WTC11 (cell line): ENCODE measurements at regions not wholly inside any gene's neighbourhood (a gene's known extent, or its start where the extent isn't known, plus 50 kb on each side); places are given as distances from the start of the nearest gene placed in this dataset.

Experiments
- ATAC-seq: fragments of 200-7000 bp; cut with Tn5 transposase; 2 replicates; pipeline ENCODE4 v1.10.0; 2021; ENCODE audit warnings: mild to moderate bottlenecking, moderate library complexity
- CTCF ChIA-PET: fragments of 300-600 bp; sonication (Branson Sonifier 250); formaldehyde crosslinking; loops from one replicate; lab custom pipeline; 2021; ENCODE audit warnings: antibody characterized with exemption; lab: Charles Lee
- POLR2A ChIA-PET: fragments of 350-600 bp; sonication (Branson Sonifier 250); formaldehyde crosslinking; loops from one replicate; lab custom pipeline; 2021; ENCODE audit warnings: antibody characterized with exemption; lab: Charles Lee
- DNase-seq: peaks from one replicate; pipeline ENCODE4 v3.0.0; 2021; ENCODE audit warnings: low spot score
- H3K27ac Mint-ChIP-seq: 2 replicates; pipeline ENCODE4 v1.8.0; 2021; ENCODE audit warnings: mixed read lengths
- H3K27me3 Mint-ChIP-seq: 2 replicates; pipeline ENCODE4 v1.8.0; 2021; ENCODE audit warnings: low read depth, mild to moderate bottlenecking, moderate library complexity, mixed read lengths
- H3K36me3 Mint-ChIP-seq: 2 replicates; pipeline ENCODE4 v1.8.0; 2021; ENCODE audit warnings: mixed read lengths
- H3K4me1 Mint-ChIP-seq: 2 replicates; pipeline ENCODE4 v1.8.0; 2022; ENCODE audit warnings: mixed read lengths
- H3K4me3 Mint-ChIP-seq: 2 replicates; pipeline ENCODE4 v1.8.0; 2021; ENCODE audit warnings: mild to moderate bottlenecking, moderate library complexity, mixed read lengths
- H3K9me3 Mint-ChIP-seq: 2 replicates; pipeline ENCODE4 v1.8.0; 2021; ENCODE audit warnings: mixed read lengths
- ATF1 ChIP-seq: sonication (generic); formaldehyde crosslinking; IDR thresholded peaks from 2 replicates; pipeline ENCODE4 v1.8.1; 2023; ENCODE audit warnings: mild to moderate bottlenecking, moderate library complexity, missing genetic modification reagents
- ATF6 ChIP-seq: sonication (generic); formaldehyde crosslinking; IDR thresholded peaks from 2 replicates; pipeline ENCODE4 v1.8.1; 2023; ENCODE audit warnings: mild to moderate bottlenecking, missing genetic modification reagents
- CREB1 ChIP-seq: sonication (generic); formaldehyde crosslinking; IDR thresholded peaks from 2 replicates; pipeline ENCODE4 v1.8.0; 2023; ENCODE audit warnings: mild to moderate bottlenecking, missing genetic modification reagents
- CTCF ChIP-seq: fragments of 200-600 bp; IDR thresholded peaks from 2 replicates; pipeline ENCODE4 v1.8.0; 2022; ENCODE audit warnings: antibody characterized with exemption
- ELF4 ChIP-seq: sonication (generic); formaldehyde crosslinking; IDR thresholded peaks from 2 replicates; pipeline ENCODE4 v1.8.1; 2022; ENCODE audit warnings: low read depth, mild to moderate bottlenecking, moderate library complexity, missing genetic modification reagents
- ETV6 ChIP-seq: sonication (generic); formaldehyde crosslinking; IDR thresholded peaks from 2 replicates; pipeline ENCODE4 v1.8.1; 2022; ENCODE audit warnings: mild to moderate bottlenecking, missing genetic modification reagents
- GABPB1 ChIP-seq: sonication (generic); formaldehyde crosslinking; IDR thresholded peaks from 2 replicates; pipeline ENCODE4 v1.8.1; 2023; ENCODE audit warnings: mild to moderate bottlenecking, missing genetic modification reagents
- JAZF1 ChIP-seq: fragments of 250-450 bp; sonication (Bioruptor Pico); IDR thresholded peaks from 2 replicates; pipeline ENCODE4 v1.9.0; 2021; ENCODE audit warnings: moderate library complexity, mild to moderate bottlenecking, inconsistent platforms
- MLX ChIP-seq: sonication (generic); formaldehyde crosslinking; IDR thresholded peaks from 2 replicates; pipeline ENCODE4 v1.8.1; 2023; ENCODE audit warnings: mild to moderate bottlenecking, missing genetic modification reagents, moderate library complexity
- RELA ChIP-seq: sonication (generic); formaldehyde crosslinking; IDR thresholded peaks from 2 replicates; pipeline ENCODE4 v1.8.1; 2022; ENCODE audit warnings: missing genetic modification reagents, mild to moderate bottlenecking, borderline replicate concordance
- RORB ChIP-seq: fragments of 250-450 bp; sonication (Bioruptor Pico); IDR thresholded peaks from 2 replicates; pipeline ENCODE4 v1.9.0; 2021; ENCODE audit warnings: mild to moderate bottlenecking
- SMAD3 ChIP-seq: sonication (generic); formaldehyde crosslinking; IDR thresholded peaks from 2 replicates; pipeline ENCODE4 v1.8.0; 2022; ENCODE audit warnings: missing genetic modification reagents, mild to moderate bottlenecking, borderline replicate concordance
- SMAD4 ChIP-seq: sonication (generic); formaldehyde crosslinking; IDR thresholded peaks from 2 replicates; pipeline ENCODE4 v1.8.0; 2022; ENCODE audit warnings: mild to moderate bottlenecking, missing genetic modification reagents
- SOX15 ChIP-seq: fragments of 250-450 bp; sonication (Bioruptor Pico); IDR thresholded peaks from 2 replicates; pipeline ENCODE4 v1.9.0; 2021; ENCODE audit warnings: mild to moderate bottlenecking
- USF1 ChIP-seq: sonication (generic); formaldehyde crosslinking; IDR thresholded peaks from 2 replicates; pipeline ENCODE4 v1.8.0; 2022; ENCODE audit warnings: mild to moderate bottlenecking, missing genetic modification reagents
- ZNF232 ChIP-seq: sonication (generic); formaldehyde crosslinking; IDR thresholded peaks from 2 replicates; pipeline ENCODE4 v1.8.0; 2022; ENCODE audit warnings: mild to moderate bottlenecking, missing genetic modification reagents
- ZNF317 ChIP-seq: sonication (generic); formaldehyde crosslinking; IDR thresholded peaks from 2 replicates; pipeline ENCODE4 v1.8.1; 2023; ENCODE audit warnings: low read depth, mild to moderate bottlenecking, moderate library complexity, missing genetic modification reagents, borderline replicate concordance
- TF ChIP-seq, protein P1 (sequence below): sonication (generic); formaldehyde crosslinking; IDR thresholded peaks from 2 replicates; pipeline ENCODE4 v1.8.1; 2023; ENCODE audit warnings: mild to moderate bottlenecking, missing genetic modification reagents, moderate library complexity
- TF ChIP-seq, protein P2 (sequence below): sonication (generic); formaldehyde crosslinking; IDR thresholded peaks from 2 replicates; pipeline ENCODE4 v1.8.0; 2022; ENCODE audit warnings: mild to moderate bottlenecking, missing genetic modification reagents
- TF ChIP-seq, protein P3 (sequence below): sonication (generic); formaldehyde crosslinking; IDR thresholded peaks from 2 replicates; pipeline ENCODE4 v1.8.0; 2022; ENCODE audit warnings: missing genetic modification reagents

DNA sequence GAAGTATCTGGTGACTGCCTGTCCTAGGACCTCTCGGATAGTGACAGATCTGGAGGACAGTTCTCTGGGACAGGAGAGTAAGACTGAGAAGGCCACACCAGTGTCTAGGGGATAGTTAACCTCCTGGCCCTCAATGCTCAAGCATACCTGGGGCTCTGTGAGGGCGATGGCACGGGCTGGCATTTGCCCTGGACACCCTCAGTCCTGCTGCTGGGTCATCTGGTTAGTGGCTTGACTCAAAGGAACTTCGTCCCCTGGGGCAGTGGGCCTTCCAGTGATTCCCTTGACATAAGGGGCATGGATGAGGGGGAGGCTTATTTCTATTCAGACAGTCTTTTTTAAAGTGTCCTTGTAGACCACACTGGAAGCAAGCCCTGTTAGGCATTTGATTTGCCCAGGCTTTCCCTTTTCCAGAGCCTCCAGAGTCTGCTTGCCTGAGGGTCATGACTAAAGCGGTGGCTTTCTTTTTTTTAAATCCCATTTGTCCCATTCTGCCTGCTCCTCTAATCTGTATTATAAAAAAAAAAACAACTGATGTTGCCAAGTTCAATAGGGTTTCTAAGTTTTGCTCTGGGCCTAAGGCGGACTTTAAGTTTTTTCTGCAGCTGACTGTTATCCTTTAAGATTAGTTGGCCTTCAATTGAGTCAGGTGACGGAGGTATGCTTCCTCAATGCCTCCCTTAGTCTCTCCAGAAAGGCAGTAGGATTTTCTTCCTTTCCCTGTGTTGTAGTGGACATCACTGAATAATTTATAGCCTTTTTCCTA, 2083.5 kb upstream of the C9orf72 start:
- Mint-ChIP-seq H3K27me3 (no peaks in the 10 kb centered on the region; the same call in 1 of the 2 replicates), H3K9me3 (peaks cover 7% of the 10 kb centered on the region; the same call in 1 of the 2 replicates), H3K36me3 (no peaks in the 10 kb centered on the region), H3K4me1 (no peaks in the 10 kb centered on the region; the same call in 1 of the 2 replicates), H3K27ac (no peak overlapping the region), H3K4me3 (no peak overlapping the region)
- DNase-seq (no peak), ATAC-seq (no peak)
- POLR2A ChIA-PET: no interaction called here
- CTCF ChIA-PET: no interaction called here
- TF ChIP-seq RELA (CRISPR knock-in tag) (no peak), ATF1 (CRISPR knock-in tag) (no peak), ETV6 (no peak), GABPB1 (CRISPR knock-in tag) (no peak), ATF6 (CRISPR knock-in tag) (no peak), ZNF317 (CRISPR knock-in tag) (no peak), MLX (CRISPR knock-in tag) (no peak), SMAD3 (CRISPR knock-in tag) (no peak), RORB (no peak), USF1 (CRISPR knock-in tag) (no peak), ZNF232 (CRISPR knock-in tag) (no peak), CTCF (no peak), JAZF1 (CRISPR knock-in tag) (no peak), CREB1 (no peak), SMAD4 (CRISPR knock-in tag) (no peak), SOX15 (no peak), ELF4 (CRISPR knock-in tag) (no peak)
- TF ChIP-seq, protein P1, sequence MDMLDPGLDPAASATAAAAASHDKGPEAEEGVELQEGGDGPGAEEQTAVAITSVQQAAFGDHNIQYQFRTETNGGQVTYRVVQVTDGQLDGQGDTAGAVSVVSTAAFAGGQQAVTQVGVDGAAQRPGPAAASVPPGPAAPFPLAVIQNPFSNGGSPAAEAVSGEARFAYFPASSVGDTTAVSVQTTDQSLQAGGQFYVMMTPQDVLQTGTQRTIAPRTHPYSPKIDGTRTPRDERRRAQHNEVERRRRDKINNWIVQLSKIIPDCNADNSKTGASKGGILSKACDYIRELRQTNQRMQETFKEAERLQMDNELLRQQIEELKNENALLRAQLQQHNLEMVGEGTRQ (CRISPR knock-in tag): no peak
- TF ChIP-seq, protein P2, sequence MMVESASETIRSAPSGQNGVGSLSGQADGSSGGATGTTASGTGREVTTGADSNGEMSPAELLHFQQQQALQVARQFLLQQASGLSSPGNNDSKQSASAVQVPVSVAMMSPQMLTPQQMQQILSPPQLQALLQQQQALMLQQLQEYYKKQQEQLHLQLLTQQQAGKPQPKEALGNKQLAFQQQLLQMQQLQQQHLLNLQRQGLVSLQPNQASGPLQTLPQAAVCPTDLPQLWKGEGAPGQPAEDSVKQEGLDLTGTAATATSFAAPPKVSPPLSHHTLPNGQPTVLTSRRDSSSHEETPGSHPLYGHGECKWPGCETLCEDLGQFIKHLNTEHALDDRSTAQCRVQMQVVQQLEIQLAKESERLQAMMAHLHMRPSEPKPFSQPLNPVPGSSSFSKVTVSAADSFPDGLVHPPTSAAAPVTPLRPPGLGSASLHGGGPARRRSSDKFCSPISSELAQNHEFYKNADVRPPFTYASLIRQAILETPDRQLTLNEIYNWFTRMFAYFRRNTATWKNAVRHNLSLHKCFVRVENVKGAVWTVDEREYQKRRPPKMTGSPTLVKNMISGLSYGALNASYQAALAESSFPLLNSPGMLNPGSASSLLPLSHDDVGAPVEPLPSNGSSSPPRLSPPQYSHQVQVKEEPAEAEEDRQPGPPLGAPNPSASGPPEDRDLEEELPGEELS: no peak
- TF ChIP-seq, protein P3, sequence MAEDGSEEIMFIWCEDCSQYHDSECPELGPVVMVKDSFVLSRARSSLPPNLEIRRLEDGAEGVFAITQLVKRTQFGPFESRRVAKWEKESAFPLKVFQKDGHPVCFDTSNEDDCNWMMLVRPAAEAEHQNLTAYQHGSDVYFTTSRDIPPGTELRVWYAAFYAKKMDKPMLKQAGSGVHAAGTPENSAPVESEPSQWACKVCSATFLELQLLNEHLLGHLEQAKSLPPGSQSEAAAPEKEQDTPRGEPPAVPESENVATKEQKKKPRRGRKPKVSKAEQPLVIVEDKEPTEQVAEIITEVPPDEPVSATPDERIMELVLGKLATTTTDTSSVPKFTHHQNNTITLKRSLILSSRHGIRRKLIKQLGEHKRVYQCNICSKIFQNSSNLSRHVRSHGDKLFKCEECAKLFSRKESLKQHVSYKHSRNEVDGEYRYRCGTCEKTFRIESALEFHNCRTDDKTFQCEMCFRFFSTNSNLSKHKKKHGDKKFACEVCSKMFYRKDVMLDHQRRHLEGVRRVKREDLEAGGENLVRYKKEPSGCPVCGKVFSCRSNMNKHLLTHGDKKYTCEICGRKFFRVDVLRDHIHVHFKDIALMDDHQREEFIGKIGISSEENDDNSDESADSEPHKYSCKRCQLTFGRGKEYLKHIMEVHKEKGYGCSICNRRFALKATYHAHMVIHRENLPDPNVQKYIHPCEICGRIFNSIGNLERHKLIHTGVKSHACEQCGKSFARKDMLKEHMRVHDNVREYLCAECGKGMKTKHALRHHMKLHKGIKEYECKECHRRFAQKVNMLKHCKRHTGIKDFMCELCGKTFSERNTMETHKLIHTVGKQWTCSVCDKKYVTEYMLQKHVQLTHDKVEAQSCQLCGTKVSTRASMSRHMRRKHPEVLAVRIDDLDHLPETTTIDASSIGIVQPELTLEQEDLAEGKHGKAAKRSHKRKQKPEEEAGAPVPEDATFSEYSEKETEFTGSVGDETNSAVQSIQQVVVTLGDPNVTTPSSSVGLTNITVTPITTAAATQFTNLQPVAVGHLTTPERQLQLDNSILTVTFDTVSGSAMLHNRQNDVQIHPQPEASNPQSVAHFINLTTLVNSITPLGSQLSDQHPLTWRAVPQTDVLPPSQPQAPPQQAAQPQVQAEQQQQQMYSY: no peak
